DMS114 treated with DMSO at 0.1 percent for 48 hours (cell line): ENCODE measurements at regions not wholly inside any gene's neighbourhood (a gene's known extent, or its start where the extent isn't known, plus 50 kb on each side); places are given as distances from the start of the nearest gene placed in this dataset.
"Not testable (repeated sequence)": the region's sequence is repeated elsewhere in the genome, so short reads cannot be mapped to it uniquely, and the experiment has no call there.

Experiments used
- DNase-seq: peaks from one replicate; lab custom pipeline; 2025; ENCODE audit not compliant: unreplicated experiment; lab: John Stamatoyannopoulos, UW

GRCh38 chr3:72538070-72538745 lies 310.0 kb downstream of the SHQ1 start:
- DNase-seq: no peak

- DNase-seq: no peak
Measured at GRCh38 chr3:72537448-72537847, 310.8 kb downstream of the SHQ1 start.

GRCh38 chr3:72536878-72537267 lies 311.4 kb downstream of the SHQ1 start:
- DNase-seq: no peak

- no peak for DNase-seq
Measured at GRCh38 chr3:72536206-72536877, 311.9 kb downstream of the SHQ1 start.

- DNase-seq: no peak
Measured at GRCh38 chr3:72535772-72536171, 312.5 kb downstream of the SHQ1 start.

GRCh38 chr3:72533591-72534473 lies 314.4 kb downstream of the SHQ1 start:
- no peak for DNase-seq

GRCh38 chr3:72530426-72530825 lies 317.8 kb downstream of the SHQ1 start:
- DNase-seq: no peak

GRCh38 chr3:72529081-72529480 lies 319.2 kb downstream of the SHQ1 start:
- no peak for DNase-seq

GRCh38 chr3:72523429-72524151 lies 324.7 kb downstream of the SHQ1 start:
- DNase-seq: no peak

- DNase-seq: no peak
Measured at GRCh38 chr3:72520690-72521308, 327.4 kb downstream of the SHQ1 start.

GRCh38 chr3:72519946-72520604 lies 328.2 kb downstream of the SHQ1 start:
- DNase-seq: no peak

- no peak for DNase-seq
Measured at GRCh38 chr3:72517921-72518424, 330.3 kb downstream of the SHQ1 start.

GRCh38 chr3:72517336-72517735 lies 330.9 kb downstream of the SHQ1 start:
- no peak for DNase-seq

- DNase-seq: no peak
Measured at GRCh38 chr3:72516361-72516760, 331.9 kb downstream of the SHQ1 start.

- no peak for DNase-seq
Measured at GRCh38 chr3:72515941-72516340, 332.3 kb downstream of the SHQ1 start.

- no peak for DNase-seq
Measured at GRCh38 chr3:72515281-72515680, 333.0 kb downstream of the SHQ1 start.

- DNase-seq: no peak
Measured at GRCh38 chr3:72510247-72510646, 338.0 kb downstream of the SHQ1 start.

GRCh38 chr3:72505539-72506405 lies 342.5 kb downstream of the SHQ1 start:
- DNase-seq: no peak

- DNase-seq: not testable (repeated sequence)
Measured at GRCh38 chr3:72497501-72497900, 350.7 kb downstream of the SHQ1 start.
